Gastrocnemius medialis (tissue), 4 donors: ENCODE measurements at regions not wholly inside any gene's neighbourhood (a gene's known extent, or its start where the extent isn't known, plus 50 kb on each side); places are given as distances from the start of the nearest gene placed in this dataset.

Experiments
- ATAC-seq, 2 donors: fragments of 150-250 bp; one replicate each; pipeline ENCODE4 v1.9.1; 2016
- DNase-seq, 2 donors: peaks; one replicate each; pipeline ENCODE4 v3.0.0-alpha.2; 2019
- H3K27ac ChIP-seq, 4 donors: fragments of 200-600 bp; sonication (generic); 1 replicate in 1 of 4; 2 replicates in 3 of 4; pipeline ENCODE4 v1.5.1; 2016 to 2018; ENCODE audit warnings: mild to moderate bottlenecking in 2 of 4, moderate library complexity in 1 of 4
- H3K27me3 ChIP-seq, 3 donors: fragments of 200-600 bp; sonication (generic) in 2 of 3; 1 replicate in 1 of 3; 2 replicates in 2 of 3; pipeline versions ENCODE4 v1.5.1 to v1.6.0; 2016 to 2019; ENCODE audit warnings: mild to moderate bottlenecking in 1 of 3, moderate library complexity in 1 of 3
- H3K36me3 ChIP-seq, 2 donors: fragments of 200-600 bp; sonication (generic) in 1 of 2; one replicate each; pipeline ENCODE4 v1.5.1; 2017 to 2018
- H3K4me1 ChIP-seq, 2 donors: fragments of 200-600 bp; sonication (generic) in 1 of 2; one replicate each; pipeline ENCODE4 v1.5.1; 2016 to 2017; ENCODE audit warnings: mild to moderate bottlenecking in 2 of 2
- H3K4me3 ChIP-seq, 4 donors: fragments of 200-600 bp; sonication (generic) in 3 of 4; 1 replicate in 1 of 4; 2 replicates in 3 of 4; pipeline ENCODE4 v1.5.1; 2016 to 2019; ENCODE audit warnings: mild to moderate bottlenecking in 2 of 4
- H3K9me3 ChIP-seq, 3 donors: fragments of 200-600 bp; sonication (generic) in 2 of 3; 1 replicate in 1 of 3; 2 replicates in 2 of 3; pipeline ENCODE4 v1.5.1; 2016 to 2019
- CTCF ChIP-seq, 5 experiments: fragments of 450-650 bp in 3 of 5; fragments of 200-600 bp in 2 of 5; sonication (generic) in 2 of 5; IDR thresholded peaks in 4 of 5; conservative IDR thresholded peaks in 1 of 5; 1 replicate in 4 of 5; 2 replicates in 1 of 5; pipeline ENCODE4 v1.5.1; 2016 to 2019; ENCODE audit warnings: antibody characterized with exemption in 5 of 5, mild to moderate bottlenecking in 3 of 5, moderate library complexity in 3 of 5
- POLR2A ChIP-seq, 2 donors: fragments of 450-650 bp; IDR thresholded peaks; one replicate each; pipeline ENCODE4 v1.6.1; 2017; ENCODE audit warnings: antibody characterized with exemption in 2 of 2, mild to moderate bottlenecking in 2 of 2, moderate library complexity in 2 of 2
- in situ Hi-C, 4 donors: fragments of 200-750 bp; cut with MboI; loops; one replicate each; pipeline versions ENCODE4 v1.15.0 to v1.8.0; 2017; ENCODE audit warnings: low sequenced_read_pairs in 4 of 4
- intact Hi-C: fragments of 100-400 bp; cut with DNase I; formaldehyde crosslinking; loops from one replicate; pipeline ENCODE4 v1.15.1; 2023; ENCODE audit warnings: low total_unique reads

- H3K27ac ChIP-seq, result no peak overlapping the region
- H3K36me3 ChIP-seq, result no peaks in the 10 kb centered on the region
- DNase-seq, result no peak
- no peaks in the 10 kb centered on the region for H3K9me3 ChIP-seq
- H3K4me1 ChIP-seq, result no peaks in the 10 kb centered on the region
- H3K4me3 ChIP-seq, result no peak overlapping the region
- intact Hi-C loops, result no loop called here
- H3K27me3 ChIP-seq, result no peaks in the 10 kb centered on the region
- no peak for ATAC-seq
- in situ Hi-C loops, result no loop called here
- TF ChIP-seq POLR2A (IDR thresholded peaks at IDR 0.05), result no peak
- TF ChIP-seq CTCF (IDR thresholded peaks at IDR 0.05 in 4 of 5, conservative IDR thresholded peaks at IDR 0.05 in 1 of 5), result no peak
Measured at GRCh38 chr11:109023036-109023435, 358.2 kb downstream of the DDX10 start.

GRCh38 chr11:109026891-109027489, 362.1 kb downstream of the DDX10 start:
- Histone ChIP-seq H3K36me3 (no peaks in the 10 kb centered on the region), H3K4me3 (no peak overlapping the region), H3K27ac (no peak overlapping the region), H3K9me3 (no peaks in the 10 kb centered on the region), H3K27me3 (no peaks in the 10 kb centered on the region), H3K4me1 (no peaks in the 10 kb centered on the region)
- TF ChIP-seq POLR2A (IDR thresholded peaks at IDR 0.05) (no peak), CTCF (IDR thresholded peaks at IDR 0.05 in 4 of 5, conservative IDR thresholded peaks at IDR 0.05 in 1 of 5) (no peak)
- ATAC-seq (no peak), DNase-seq (no peak)
- in situ Hi-C loops (no loop called here), intact Hi-C loops (no loop called here)

- in situ Hi-C loops (no loop called here), intact Hi-C loops (no loop called here)
- no peaks in the 10 kb centered on the region for H3K36me3 ChIP-seq
- ATAC-seq, result no peak
- no peaks in the 10 kb centered on the region for H3K9me3 ChIP-seq
- no peak overlapping the region for H3K4me3 ChIP-seq
- H3K4me1 ChIP-seq, result no peaks in the 10 kb centered on the region
- no peak for DNase-seq
- no peak overlapping the region for H3K27ac ChIP-seq
- TF ChIP-seq POLR2A (IDR thresholded peaks at IDR 0.05) (no peak), CTCF (IDR thresholded peaks at IDR 0.05 in 4 of 5, conservative IDR thresholded peaks at IDR 0.05 in 1 of 5) (no peak)
- H3K27me3 ChIP-seq, result no peaks in the 10 kb centered on the region
Measured at GRCh38 chr11:109027851-109028250, 363.0 kb downstream of the DDX10 start.

GRCh38 chr11:109029927-109030326, 365.1 kb downstream of the DDX10 start:
- TF ChIP-seq CTCF (IDR thresholded peaks at IDR 0.05 in 4 of 5, conservative IDR thresholded peaks at IDR 0.05 in 1 of 5) (no peak), POLR2A (IDR thresholded peaks at IDR 0.05) (no peak)
- no peak overlapping the region for H3K4me3 ChIP-seq
- in situ Hi-C loops, result no loop called here
- intact Hi-C loops, result no loop called here
- no peak for DNase-seq
- H3K36me3 ChIP-seq, result no peaks in the 10 kb centered on the region
- H3K27ac ChIP-seq, result no peak overlapping the region
- no peaks in the 10 kb centered on the region for H3K9me3 ChIP-seq
- H3K27me3 ChIP-seq, result no peaks in the 10 kb centered on the region
- H3K4me1 ChIP-seq, result no peaks in the 10 kb centered on the region
- no peak for ATAC-seq
